ENCODE measurements at regions not wholly inside any gene's neighbourhood (a gene's known extent, or its start where the extent isn't known, plus 50 kb on each side); places are given as distances from the start of the nearest gene placed in this dataset.

DNA sequence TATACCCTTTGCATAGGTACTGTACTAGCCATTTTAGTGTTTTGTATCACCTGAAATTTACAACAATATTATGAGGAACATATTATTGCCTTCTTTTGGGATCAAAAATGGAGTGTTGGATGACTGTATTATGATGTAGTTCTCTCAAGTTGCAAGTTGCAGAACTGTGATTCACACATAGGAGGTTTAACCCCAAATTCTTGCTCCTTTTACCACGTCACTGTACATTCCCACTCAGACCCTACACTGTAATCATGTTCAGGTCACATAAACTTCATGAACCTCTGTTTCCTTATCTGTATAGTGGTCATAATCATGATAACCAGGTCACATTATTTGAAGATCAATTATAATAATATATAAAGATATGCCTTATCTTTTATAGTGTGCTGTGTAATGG is 925.1 kb upstream of the TENM4 start:
- no peaks in the 10 kb centered on the region for H3K4me1 ChIP-seq
- no peaks in the 10 kb centered on the region for H3K27me3 ChIP-seq (ENCODE audit: low read depth)
- no peaks in the 10 kb centered on the region for H3K36me3 ChIP-seq (replicated peaks)
- no peak for DNase-seq (ENCODE audit: low spot score in 2 of 2)
- in situ Hi-C loops (cut with MboI; ENCODE audit: low sequenced_read_pairs), result no loop called here
- no peak overlapping the region for H3K4me3 ChIP-seq
- H3K9me3 ChIP-seq, result no peaks in the 10 kb centered on the region

DNA sequence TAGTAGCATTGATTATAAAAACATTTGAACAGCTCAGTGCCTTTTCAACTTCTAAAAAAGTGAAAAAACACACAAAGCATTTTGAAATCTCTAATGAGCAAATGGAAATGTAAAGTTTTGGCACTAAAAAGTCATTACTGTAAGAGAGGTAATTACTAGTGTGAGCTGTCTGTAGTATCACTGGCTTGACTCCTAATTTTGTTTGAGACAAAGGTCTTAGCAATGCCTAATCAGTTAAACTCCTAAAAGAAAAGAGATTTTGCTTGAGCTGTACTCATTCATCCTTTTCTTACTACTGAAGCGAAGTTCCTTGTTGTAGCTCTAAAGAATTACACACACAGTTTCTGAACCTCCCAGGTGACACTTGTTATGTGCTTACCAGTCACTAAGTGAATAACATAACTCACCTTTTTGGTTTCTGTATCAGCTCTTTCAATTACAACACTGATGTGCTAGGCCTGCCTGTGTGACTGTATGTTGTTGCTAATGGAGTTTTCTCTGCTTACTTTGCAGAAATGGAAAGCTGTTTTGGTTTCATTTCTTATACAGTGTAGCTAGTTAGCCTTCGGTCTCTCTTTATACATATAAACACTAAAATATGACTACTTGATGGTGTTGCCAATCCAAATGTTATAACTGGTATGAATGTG is 924.4 kb upstream of the TENM4 start:
- Histone ChIP-seq H3K4me1 (no peaks in the 10 kb centered on the region), H3K4me3 (no peak overlapping the region), H3K27me3 (ENCODE audit: low read depth) (no peaks in the 10 kb centered on the region), H3K36me3 (replicated peaks) (no peaks in the 10 kb centered on the region), H3K9me3 (no peaks in the 10 kb centered on the region)
- in situ Hi-C loops (cut with MboI; ENCODE audit: low sequenced_read_pairs), result no loop called here
- no peak for DNase-seq (ENCODE audit: low spot score in 2 of 2)

DNA sequence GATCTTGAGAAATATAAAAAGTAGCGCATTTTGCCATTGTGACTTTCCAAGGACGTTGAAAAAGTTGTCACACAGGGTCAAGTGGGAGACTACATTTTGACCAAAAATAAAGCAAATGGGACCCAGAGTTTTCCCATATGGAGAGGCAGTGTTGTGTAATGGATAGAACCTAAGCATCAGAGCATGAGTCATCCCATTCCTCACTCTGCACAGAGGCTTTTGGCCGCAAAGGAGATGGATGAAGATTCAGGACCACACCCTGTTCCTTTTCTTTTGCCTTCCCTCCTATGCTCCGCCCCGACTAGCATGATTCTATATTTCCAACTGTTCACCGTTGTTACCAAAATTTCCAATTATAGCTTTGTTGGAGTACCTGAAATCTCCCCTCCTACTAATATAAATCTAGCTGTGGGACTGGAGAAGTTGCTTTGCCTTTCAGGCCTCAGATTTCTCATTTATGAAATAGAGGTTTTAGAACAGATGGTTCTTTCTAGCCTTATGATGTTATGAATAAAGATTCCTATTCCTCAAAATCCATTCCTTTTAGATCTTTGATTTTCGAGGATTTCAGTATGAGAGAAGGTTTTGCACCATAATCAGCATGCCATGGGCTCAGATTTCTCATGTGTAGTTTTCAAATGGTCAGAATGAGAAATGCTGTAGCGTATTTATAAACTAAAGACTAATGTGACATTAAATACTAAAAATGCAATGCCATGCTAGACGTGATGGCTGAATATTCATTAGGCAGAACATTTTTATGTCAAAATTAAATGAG is 921.9 kb upstream of the TENM4 start:
- in situ Hi-C loops (cut with MboI; ENCODE audit: low sequenced_read_pairs), result no loop called here
- Histone ChIP-seq H3K4me1 (no peaks in the 10 kb centered on the region), H3K36me3 (replicated peaks) (no peaks in the 10 kb centered on the region), H3K4me3 (no peak overlapping the region), H3K9me3 (no peaks in the 10 kb centered on the region), H3K27me3 (ENCODE audit: low read depth) (no peaks in the 10 kb centered on the region)
- no peak for DNase-seq (ENCODE audit: low spot score in 2 of 2)

DNA sequence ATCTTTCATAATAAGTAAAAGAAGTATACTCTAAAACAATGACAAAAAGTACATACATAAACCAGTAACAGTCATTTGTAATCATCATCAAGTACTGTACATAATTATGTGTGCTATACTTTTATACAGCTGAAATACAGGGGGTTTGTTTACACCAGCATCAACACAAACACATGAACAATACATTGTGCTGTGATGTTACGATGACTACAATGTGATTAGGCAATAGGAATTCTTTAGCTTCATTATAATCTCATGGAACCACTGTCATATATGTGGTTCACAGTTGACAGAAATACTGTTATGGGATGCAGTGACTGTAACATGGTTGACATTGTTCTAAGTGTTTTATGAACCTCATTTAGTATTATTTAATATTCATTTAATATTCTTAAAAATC is 914.4 kb upstream of the TENM4 start:
- DNase-seq (ENCODE audit: low spot score in 2 of 2), result no peak
- H3K36me3 ChIP-seq (replicated peaks), result no peaks in the 10 kb centered on the region
- in situ Hi-C loops (cut with MboI; ENCODE audit: low sequenced_read_pairs), result no loop called here
- no peak overlapping the region for H3K4me3 ChIP-seq
- H3K4me1 ChIP-seq, result no peaks in the 10 kb centered on the region
- no peaks in the 10 kb centered on the region for H3K27me3 ChIP-seq (ENCODE audit: low read depth)
- H3K9me3 ChIP-seq, result no peaks in the 10 kb centered on the region

DNA sequence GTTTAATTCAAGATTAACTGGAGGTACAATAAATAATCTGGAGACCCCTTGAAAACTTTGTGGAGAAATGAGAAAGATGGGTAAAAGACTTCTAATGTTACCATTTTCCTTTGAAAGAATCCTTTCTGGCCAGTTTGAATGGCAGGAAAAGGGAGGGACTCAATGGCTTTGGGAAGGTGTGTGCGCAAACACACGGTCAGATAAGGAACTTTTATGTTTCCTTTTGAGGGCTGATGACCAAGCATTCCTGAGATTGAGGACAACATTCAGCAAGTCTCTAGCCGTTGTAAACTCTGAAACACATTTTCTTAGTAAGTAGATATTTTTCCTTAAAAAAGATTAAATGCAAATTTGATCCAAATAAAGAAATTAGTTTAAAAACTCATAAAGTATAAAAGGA is 909.7 kb upstream of the TENM4 start:
- H3K4me1 ChIP-seq, result no peaks in the 10 kb centered on the region
- in situ Hi-C loops (cut with MboI; ENCODE audit: low sequenced_read_pairs), result no loop called here
- no peaks in the 10 kb centered on the region for H3K36me3 ChIP-seq (replicated peaks)
- no peaks in the 10 kb centered on the region for H3K27me3 ChIP-seq (ENCODE audit: low read depth)
- no peak overlapping the region for H3K4me3 ChIP-seq
- no peak for DNase-seq (ENCODE audit: low spot score in 2 of 2)
- H3K9me3 ChIP-seq, result no peaks in the 10 kb centered on the region

DNA sequence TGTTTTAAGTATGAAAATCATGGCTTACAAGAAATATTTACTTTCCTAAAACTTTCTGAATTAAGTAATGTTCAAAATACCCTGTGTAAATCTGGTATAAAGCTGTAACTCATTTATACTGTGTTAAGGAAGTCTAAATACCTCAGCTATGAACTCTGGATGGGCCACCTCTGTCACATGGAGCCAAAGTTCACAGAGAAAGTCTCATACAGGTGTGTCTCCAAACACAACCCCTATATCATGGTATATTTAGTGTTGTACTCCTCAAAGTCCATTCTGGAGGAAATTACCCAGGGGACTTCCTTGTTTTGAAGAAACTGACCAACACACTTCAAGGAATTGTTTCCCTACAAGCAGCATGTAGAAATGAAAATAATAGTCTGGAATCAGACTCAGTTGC is 909.2 kb upstream of the TENM4 start:
- in situ Hi-C loops (cut with MboI; ENCODE audit: low sequenced_read_pairs), result no loop called here
- no peak overlapping the region for H3K4me3 ChIP-seq
- H3K27me3 ChIP-seq (ENCODE audit: low read depth), result no peaks in the 10 kb centered on the region
- no peaks in the 10 kb centered on the region for H3K36me3 ChIP-seq (replicated peaks)
- H3K4me1 ChIP-seq, result no peaks in the 10 kb centered on the region
- no peak for DNase-seq (ENCODE audit: low spot score in 2 of 2)
- H3K9me3 ChIP-seq, result no peaks in the 10 kb centered on the region

DNA sequence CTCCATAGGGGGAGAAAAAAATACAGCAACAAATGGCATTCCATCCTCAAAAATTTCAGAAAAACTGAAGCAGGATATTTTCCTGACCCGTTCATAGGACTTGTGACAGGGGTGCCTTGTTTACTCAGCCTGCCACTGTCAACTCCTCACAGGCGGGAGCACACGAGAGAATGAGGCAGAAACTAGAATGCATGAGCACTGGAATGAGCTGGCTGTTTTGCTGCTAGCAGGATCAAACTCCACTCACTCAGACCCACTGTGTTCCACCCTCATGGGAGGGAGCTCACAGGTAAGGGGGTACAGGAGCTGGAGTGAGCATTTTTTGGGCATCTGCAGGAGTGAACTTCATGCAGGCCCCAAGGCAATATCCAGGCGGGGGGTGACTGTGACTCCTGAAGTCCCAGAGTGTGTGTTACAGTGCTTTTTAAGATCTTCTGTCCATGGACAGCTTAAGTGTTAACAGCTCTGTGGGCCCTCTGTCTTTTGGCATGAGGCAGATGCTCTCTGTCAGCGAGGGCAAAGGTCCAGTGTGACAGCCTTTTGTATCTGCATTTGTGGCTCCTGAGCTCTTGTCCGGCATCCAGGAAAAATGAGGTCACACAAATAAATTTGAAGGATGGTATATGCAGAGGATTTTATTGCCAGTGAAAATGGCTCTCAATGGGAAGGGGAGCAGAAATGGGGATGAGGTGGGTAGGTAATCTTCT is 905.7 kb upstream of the TENM4 start:
- Histone ChIP-seq H3K4me3 (no peak overlapping the region), H3K4me1 (no peaks in the 10 kb centered on the region), H3K36me3 (replicated peaks) (no peaks in the 10 kb centered on the region), H3K27me3 (ENCODE audit: low read depth) (no peaks in the 10 kb centered on the region), H3K9me3 (no peaks in the 10 kb centered on the region)
- in situ Hi-C loops (cut with MboI; ENCODE audit: low sequenced_read_pairs), result no loop called here
- DNase-seq (ENCODE audit: low spot score in 2 of 2), result no peak

DNA sequence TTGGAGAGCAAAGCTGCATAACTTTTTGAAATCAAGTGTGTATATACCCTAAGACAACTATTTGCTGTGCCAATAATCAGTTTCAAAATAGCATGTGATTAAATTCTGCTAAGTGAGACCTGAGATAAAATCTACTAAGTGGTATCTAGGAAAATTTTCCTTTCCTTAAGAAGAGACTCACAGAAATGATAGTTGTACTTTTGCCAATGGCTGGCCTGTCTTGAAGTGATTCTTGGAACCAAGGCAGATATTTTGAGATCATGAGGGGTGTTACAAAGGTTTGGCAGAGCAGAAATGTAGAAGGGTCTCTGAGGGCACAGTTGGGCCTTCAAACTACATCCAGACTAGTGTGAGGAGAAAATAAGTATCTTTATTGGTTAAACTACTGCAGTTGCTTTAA is 902.6 kb upstream of the TENM4 start:
- DNase-seq (ENCODE audit: low spot score in 2 of 2), result no peak
- H3K4me3 ChIP-seq, result no peak overlapping the region
- in situ Hi-C loops (cut with MboI; ENCODE audit: low sequenced_read_pairs), result no loop called here
- no peaks in the 10 kb centered on the region for H3K4me1 ChIP-seq
- H3K27me3 ChIP-seq (ENCODE audit: low read depth), result no peaks in the 10 kb centered on the region
- no peaks in the 10 kb centered on the region for H3K36me3 ChIP-seq (replicated peaks)
- no peaks in the 10 kb centered on the region for H3K9me3 ChIP-seq

DNA sequence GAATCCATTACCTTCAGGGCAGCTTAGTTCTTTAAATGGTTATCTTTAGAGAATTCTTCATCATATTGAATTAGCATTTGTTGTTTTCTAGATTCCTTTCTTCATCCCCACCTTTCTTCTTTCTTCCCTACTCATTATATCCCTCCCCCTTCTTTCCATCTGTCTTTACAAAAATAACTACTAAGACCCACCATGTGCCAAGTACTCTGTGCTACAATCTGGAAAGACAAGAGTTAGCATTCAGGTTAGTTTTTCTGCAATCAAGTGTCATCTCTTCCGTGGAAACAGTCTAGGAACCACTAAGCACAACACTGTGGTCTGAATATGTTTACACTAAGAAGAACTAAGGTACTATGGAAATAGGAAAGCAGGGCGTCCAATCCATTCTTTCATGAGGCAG is 897.4 kb upstream of the TENM4 start:
- Histone ChIP-seq H3K4me3 (no peak overlapping the region), H3K4me1 (no peaks in the 10 kb centered on the region), H3K27me3 (ENCODE audit: low read depth) (no peaks in the 10 kb centered on the region), H3K36me3 (replicated peaks) (no peaks in the 10 kb centered on the region), H3K9me3 (no peaks in the 10 kb centered on the region)
- in situ Hi-C loops (cut with MboI; ENCODE audit: low sequenced_read_pairs), result no loop called here
- DNase-seq (ENCODE audit: low spot score in 2 of 2), result no peak

DNA sequence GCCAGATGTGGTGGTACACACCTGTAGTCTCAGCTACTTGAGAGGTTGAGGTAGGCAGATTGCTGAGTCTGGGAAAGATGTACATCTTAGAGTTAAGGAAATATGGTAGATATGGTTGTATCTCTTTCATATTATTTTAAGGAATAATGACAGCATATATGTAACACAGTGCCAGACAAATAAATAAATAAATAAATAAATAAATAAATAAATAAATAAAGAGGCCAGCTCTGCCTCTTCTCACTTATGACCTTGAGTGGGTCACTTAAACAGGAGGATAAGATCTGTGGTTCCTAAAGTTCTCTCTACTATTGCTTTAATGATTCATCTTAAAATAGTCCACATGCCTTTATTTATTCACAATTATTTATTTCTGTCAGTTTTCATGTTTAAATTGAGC is 890.9 kb upstream of the TENM4 start:
- Histone ChIP-seq H3K9me3 (no peaks in the 10 kb centered on the region), H3K4me1 (no peaks in the 10 kb centered on the region), H3K27me3 (ENCODE audit: low read depth) (no peaks in the 10 kb centered on the region), H3K4me3 (no peak overlapping the region), H3K36me3 (replicated peaks) (no peaks in the 10 kb centered on the region)
- in situ Hi-C loops (cut with MboI; ENCODE audit: low sequenced_read_pairs), result no loop called here
- no peak for DNase-seq (ENCODE audit: low spot score in 2 of 2)

DNA sequence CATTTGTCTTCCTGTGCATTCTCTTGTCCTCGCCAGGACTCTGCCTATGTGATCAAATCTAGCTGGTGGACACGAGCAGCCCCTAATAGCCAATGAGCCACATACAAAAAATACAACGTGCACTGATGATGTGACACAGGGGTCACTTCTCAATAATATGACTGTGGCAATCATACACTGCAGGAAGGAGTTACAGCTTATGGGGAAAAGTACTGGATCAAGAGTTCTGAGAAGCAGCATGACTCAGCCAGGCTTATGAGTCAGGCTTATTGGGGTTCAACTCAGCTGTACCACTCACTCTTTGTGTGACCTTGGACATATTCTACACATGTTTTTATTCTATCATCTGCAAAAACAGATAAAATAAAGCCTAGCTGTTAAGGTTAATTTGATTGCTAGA is 889.4 kb upstream of the TENM4 start:
- no peak for DNase-seq (ENCODE audit: low spot score in 2 of 2)
- no peak overlapping the region for H3K4me3 ChIP-seq
- no peaks in the 10 kb centered on the region for H3K36me3 ChIP-seq (replicated peaks)
- H3K4me1 ChIP-seq, result no peaks in the 10 kb centered on the region
- in situ Hi-C loops (cut with MboI; ENCODE audit: low sequenced_read_pairs), result no loop called here
- no peaks in the 10 kb centered on the region for H3K9me3 ChIP-seq
- no peaks in the 10 kb centered on the region for H3K27me3 ChIP-seq (ENCODE audit: low read depth)

DNA sequence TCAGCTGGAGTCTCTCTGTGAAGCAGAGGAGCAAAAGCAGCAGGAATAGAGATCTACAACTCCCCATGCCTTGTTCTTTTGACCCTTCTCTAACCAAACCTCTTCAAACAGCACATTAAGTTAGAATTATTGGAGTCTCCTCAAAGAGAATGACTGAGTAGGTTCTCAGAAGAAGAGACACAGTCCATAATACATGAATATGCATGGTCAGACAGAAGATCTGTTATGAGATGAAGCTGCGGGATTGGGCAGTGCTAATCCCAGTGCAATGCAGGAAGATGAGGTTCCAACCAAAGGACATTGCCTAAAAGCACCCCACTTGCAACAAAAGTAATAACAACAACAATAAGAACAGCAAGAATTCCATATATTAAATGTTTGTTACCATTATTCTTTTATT is 887.9 kb upstream of the TENM4 start:
- no peaks in the 10 kb centered on the region for H3K27me3 ChIP-seq (ENCODE audit: low read depth)
- DNase-seq (ENCODE audit: low spot score in 2 of 2), result no peak
- H3K4me3 ChIP-seq, result no peak overlapping the region
- no peaks in the 10 kb centered on the region for H3K4me1 ChIP-seq
- in situ Hi-C loops (cut with MboI; ENCODE audit: low sequenced_read_pairs), result no loop called here
- H3K9me3 ChIP-seq, result no peaks in the 10 kb centered on the region
- no peaks in the 10 kb centered on the region for H3K36me3 ChIP-seq (replicated peaks)

DNA sequence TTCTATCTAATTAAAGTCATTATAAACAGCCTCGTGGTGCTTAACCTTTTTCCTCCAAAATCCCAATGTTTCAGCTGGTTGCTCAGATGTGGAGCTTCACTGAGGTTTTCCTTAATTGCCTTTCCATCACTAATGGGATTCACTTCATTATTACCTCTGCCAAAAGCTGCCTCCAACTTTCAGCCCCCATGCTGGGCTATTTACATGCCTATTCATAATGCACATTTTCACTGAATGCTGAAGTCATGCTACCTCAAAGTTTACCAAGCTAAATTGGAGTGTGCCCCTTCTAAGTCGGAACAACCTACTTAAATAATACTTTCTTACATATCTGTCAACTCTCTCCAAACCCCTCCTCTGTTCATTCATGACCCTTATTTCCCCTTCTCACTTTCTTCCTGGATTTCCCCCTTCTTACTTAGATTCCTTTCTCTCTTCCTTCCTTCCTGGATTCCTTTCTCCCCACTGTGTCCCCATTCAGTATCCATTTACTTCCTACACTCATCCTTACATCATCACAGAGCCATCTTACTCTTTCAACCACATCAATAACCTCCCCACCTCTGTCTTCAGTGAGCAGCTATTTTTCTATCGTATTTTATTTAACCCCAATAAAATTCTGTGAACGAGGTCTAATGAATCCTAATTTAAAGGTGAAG is 887.3 kb upstream of the TENM4 start:
- no peak for DNase-seq (ENCODE audit: low spot score in 2 of 2)
- Histone ChIP-seq H3K4me1 (no peaks in the 10 kb centered on the region), H3K27me3 (ENCODE audit: low read depth) (no peaks in the 10 kb centered on the region), H3K9me3 (no peaks in the 10 kb centered on the region), H3K4me3 (no peak overlapping the region), H3K36me3 (replicated peaks) (no peaks in the 10 kb centered on the region)
- in situ Hi-C loops (cut with MboI; ENCODE audit: low sequenced_read_pairs), result no loop called here

DNA sequence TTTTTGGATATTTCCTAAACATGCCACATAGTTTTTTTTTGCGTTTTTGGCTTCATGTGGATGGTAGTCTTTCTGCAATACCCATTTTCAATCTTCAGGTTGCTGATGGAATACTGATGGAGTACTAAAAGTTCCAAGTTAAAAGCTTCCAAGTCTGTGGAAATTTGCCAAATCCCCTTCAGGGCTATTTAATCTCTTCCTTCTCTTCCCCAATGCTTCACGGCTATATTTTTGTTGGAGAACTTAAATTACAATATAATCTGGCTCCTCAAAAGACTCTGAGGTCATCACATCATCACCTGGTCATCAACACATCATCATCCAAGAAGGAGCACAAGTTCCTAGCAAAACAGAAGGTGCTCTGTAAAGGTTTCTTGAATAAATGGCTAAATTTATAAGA is 881.0 kb upstream of the TENM4 start:
- Histone ChIP-seq H3K27me3 (ENCODE audit: low read depth) (no peaks in the 10 kb centered on the region), H3K4me1 (no peaks in the 10 kb centered on the region; the same call in 1 of the 2 replicates), H3K36me3 (replicated peaks) (no peaks in the 10 kb centered on the region), H3K9me3 (no peaks in the 10 kb centered on the region), H3K4me3 (no peak overlapping the region)
- in situ Hi-C loops (cut with MboI; ENCODE audit: low sequenced_read_pairs), result no loop called here
- no peak for DNase-seq (ENCODE audit: low spot score in 2 of 2)

Data from HAP-1 (cell line).